ENCODE measurements at regions not wholly inside any gene's neighbourhood (a gene's known extent, or its start where the extent isn't known, plus 50 kb on each side); places are given as distances from the start of the nearest gene placed in this dataset.
A peak's percentile ranks its signal among the peaks of the same experiment; 100 is the strongest.

GRCh38 chr5:101084353-101084752 lies 181.3 kb upstream of the ST8SIA4 start (continued):
- TF ChIP-seq PBX3 (IDR thresholded peaks at IDR 0.05) (no peak), FOXJ3 (CRISPR knock-in tag; IDR thresholded peaks at IDR 0.05) (no peak), MEF2A (IDR thresholded peaks at IDR 0.05; ENCODE audit: borderline replicate concordance, low read depth) (no peak), GATA2 (CRISPR knock-in tag; IDR thresholded peaks at IDR 0.05) (no peak), RAD21 (IDR thresholded peaks at IDR 0.05; ENCODE audit: low read length) (no peak), EZH2phosphoT487 (IDR thresholded peaks at IDR 0.05; ENCODE audit: borderline replicate concordance, low read depth) (no peak), SIN3A (IDR thresholded peaks at IDR 0.05; ENCODE audit: borderline replicate concordance, low read depth, low read length) (no peak)

DNA sequence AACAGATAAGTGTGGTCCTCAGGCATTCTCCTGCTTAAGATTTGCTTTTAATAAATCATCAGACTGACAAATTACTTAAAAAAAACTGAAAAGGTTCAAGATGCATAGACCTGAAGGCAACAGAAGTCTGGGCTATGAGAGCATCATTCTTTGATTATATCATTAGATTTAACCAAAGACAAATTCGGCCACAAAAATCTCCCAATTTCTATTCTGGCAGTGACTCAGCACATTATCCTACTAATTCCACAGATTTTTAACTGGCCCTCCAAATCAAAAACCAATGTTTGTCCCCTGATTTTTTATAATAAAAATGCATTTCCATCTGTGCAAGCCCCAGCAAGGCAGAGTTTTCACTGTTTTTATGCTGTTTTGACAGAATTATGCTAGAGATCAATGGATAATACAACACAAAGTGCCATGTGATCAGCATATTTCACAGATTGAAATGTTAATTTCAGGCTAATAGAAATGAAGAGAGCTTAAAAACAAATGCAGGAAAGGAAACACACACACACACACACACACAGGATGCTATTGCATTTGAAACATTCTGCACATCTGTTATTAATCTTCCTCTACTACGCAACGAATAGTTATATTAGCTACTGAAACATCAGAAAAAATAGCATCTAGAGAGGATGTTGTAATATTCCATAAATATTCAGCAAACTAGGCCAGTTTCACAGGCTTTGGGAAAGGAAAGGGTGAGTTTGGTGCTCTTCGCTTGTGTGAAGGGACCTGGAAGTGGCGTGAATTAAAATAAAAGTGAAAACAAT lies 177.6 kb upstream of the ST8SIA4 start:
- Histone ChIP-seq H4K20me1 (ENCODE audit: insufficient read depth) (no peaks in the 10 kb centered on the region), H3K27me3 (ENCODE audit: insufficient read depth) (no peaks in the 10 kb centered on the region), H3K9me2 (no peaks in the 10 kb centered on the region), H3K36me3 (replicated peaks in 1 of 2; ENCODE audit: control insufficient read depth in 1 of 2, insufficient read depth in 2 of 2, low read length in 1 of 2) (no peaks in the 10 kb centered on the region), H3K4me3 (ENCODE audit: low read depth in 2 of 2, low read length in 1 of 2) (no peak overlapping the region), H3K9ac (no peak overlapping the region), H3K79me2 (ENCODE audit: insufficient read depth) (no peaks in the 10 kb centered on the region), H3K4me2 (no peak overlapping the region), H3K9me3 (no peaks in the 10 kb centered on the region), H2AFZ (ENCODE audit: low read depth) (0 out of 2 replicates have a peak overlapping the region, but pooled peaks have one; percentile 1), H3K27ac (ENCODE audit: low read depth in 2 of 2, low read length in 1 of 2) (no peak overlapping the region), H3F3A (replicated peaks; ENCODE audit: insufficient read depth) (no peaks in the 10 kb centered on the region), H3K4me1 (ENCODE audit: control insufficient read depth in 1 of 2, insufficient read depth in 2 of 2, low read depth in 1 of 2, low read length in 1 of 2) (no peaks in the 10 kb centered on the region; a peak in 1 of 4 replicates)
- TF ChIP-seq CHD2 (IDR thresholded peaks at IDR 0.05; ENCODE audit: low read length, partially characterized antibody) (no peak), TEAD4 (IDR thresholded peaks at IDR 0.05; ENCODE audit: borderline replicate concordance, insufficient read depth) (no peak), TCF12 (IDR thresholded peaks at IDR 0.05) (peak; percentile 64; the same call in 1 of the 2 replicates)
- 33% methylated on average over 5 of the region's 5 CpGs for WGBS (ENCODE audit: low lambda C conversion rate)
- ChIA-PET CTCF (interaction anchor here (0.7 kb wide), 1 partner anchor 1489 kb away, joined by 3 read pairs; no protein-coding TSS in a partner anchor), POLR2A (no interaction called here)
- DNase-seq, result no peak

DNA sequence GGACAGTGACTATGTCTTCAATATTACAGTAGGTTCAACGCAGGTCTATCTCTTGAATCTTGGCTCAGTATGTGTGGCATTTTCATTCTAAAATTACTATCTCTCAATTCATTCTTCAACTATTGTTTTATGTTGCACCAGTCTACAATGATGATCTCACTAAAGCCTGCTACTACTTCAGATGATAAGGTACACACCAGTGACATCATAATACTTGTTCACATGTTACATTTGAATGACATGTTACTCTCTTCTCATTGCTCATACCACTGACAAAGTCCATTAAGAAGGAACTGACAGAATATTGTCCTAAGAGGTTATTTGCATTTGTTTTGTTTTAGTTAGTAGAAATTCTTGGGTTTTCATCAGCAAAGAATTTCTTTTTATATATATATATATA lies 165.2 kb upstream of the ST8SIA4 start:
- no peak for DNase-seq
- H3K4me1 ChIP-seq (ENCODE audit: control insufficient read depth in 1 of 2, insufficient read depth in 2 of 2, low read depth in 1 of 2, low read length in 1 of 2), result no peaks in the 10 kb centered on the region
- 41% methylated on average over 1 of the region's 1 CpG for WGBS (ENCODE audit: low lambda C conversion rate)
- no peak for TF ChIP-seq TEAD4 (IDR thresholded peaks at IDR 0.05; ENCODE audit: borderline replicate concordance, insufficient read depth)
- TF ChIP-seq ELF1 (IDR thresholded peaks at IDR 0.05), result no peak
- TF ChIP-seq ZBTB33 (IDR thresholded peaks at IDR 0.05; ENCODE audit: borderline replicate concordance, low read depth), result no peak
- no peak for TF ChIP-seq GABPA (IDR thresholded peaks at IDR 0.05; ENCODE audit: low read depth)
- no peak for TF ChIP-seq NFIC (IDR thresholded peaks at IDR 0.05; ENCODE audit: borderline replicate concordance)
- TF ChIP-seq RXRA (IDR thresholded peaks at IDR 0.05; ENCODE audit: borderline replicate concordance, low read depth), result no peak
- H4K20me1 ChIP-seq (ENCODE audit: insufficient read depth), result no peaks in the 10 kb centered on the region
- no peaks in the 10 kb centered on the region for H3K9me2 ChIP-seq
- H3F3A ChIP-seq (replicated peaks; ENCODE audit: insufficient read depth), result no peaks in the 10 kb centered on the region
- H3K27ac ChIP-seq (ENCODE audit: low read depth in 2 of 2, low read length in 1 of 2), result no peak overlapping the region
- H3K36me3 ChIP-seq (replicated peaks in 1 of 2; ENCODE audit: control insufficient read depth in 1 of 2, insufficient read depth in 2 of 2, low read length in 1 of 2), result no peaks in the 10 kb centered on the region
- no peak overlapping the region for H3K4me3 ChIP-seq (ENCODE audit: low read depth in 2 of 2, low read length in 1 of 2)
- POLR2A ChIA-PET, result no interaction called here
- H3K9me3 ChIP-seq, result no peaks in the 10 kb centered on the region
- no peaks in the 10 kb centered on the region for H3K79me2 ChIP-seq (ENCODE audit: insufficient read depth)
- H3K27me3 ChIP-seq (ENCODE audit: insufficient read depth), result no peaks in the 10 kb centered on the region
- no peak overlapping the region for H2AFZ ChIP-seq (ENCODE audit: low read depth)
- H3K4me2 ChIP-seq, result no peak overlapping the region
- CTCF ChIA-PET, result interaction anchor here (1.5 kb wide), 1 partner anchor 8 kb away, joined by 3 read pairs; no protein-coding TSS in a partner anchor
- no peak overlapping the region for H3K9ac ChIP-seq

All from SK-N-SH (cell line).